HEK293 (cell line): ENCODE measurements at regions not wholly inside any gene's neighbourhood (a gene's known extent, or its start where the extent isn't known, plus 50 kb on each side); places are given as distances from the start of the nearest gene placed in this dataset.

Experiments
- CTCF ChIA-PET: fragments of 350-600 bp; formaldehyde crosslinking; extraction: SDS; loops from one replicate; lab custom pipeline; 2021; ENCODE audit warnings: antibody characterized with exemption; lab: Yijun Ruan, JAX
- POLR2A ChIA-PET: fragments of 300-600 bp; formaldehyde crosslinking; extraction: SDS; loops from one replicate; lab custom pipeline; 2020; ENCODE audit warnings: antibody characterized with exemption, inconsistent platforms; lab: Yijun Ruan, JAX
- H3K27ac ChIP-seq: fragments of 200-500 bp; sonication (Bioruptor generic); 2 replicates; pipeline ENCODE4 v1.5.1; 2014; ENCODE audit warnings: low read depth, low read length, control low read depth, inconsistent platforms; ENCODE audit errors: extremely low read depth
- H3K36me3 ChIP-seq, 2 experiments: fragments of 200-500 bp in 1 of 2; sonication (Bioruptor generic) in 1 of 2; 1 replicate in 1 of 2; 2 replicates in 1 of 2; pipeline ENCODE4 v1.5.1; 2014 to 2017; ENCODE audit warnings: inconsistent platforms in 2 of 2, low read length in 2 of 2; ENCODE audit not compliant: control insufficient read depth in 2 of 2, insufficient read depth in 1 of 2
- H3K4me1 ChIP-seq: fragments of 200-500 bp; sonication (Bioruptor generic); 2 replicates; pipeline ENCODE4 v1.5.1; 2014; ENCODE audit warnings: mild to moderate bottlenecking, low read length, inconsistent platforms; ENCODE audit not compliant: control insufficient read depth, insufficient read depth
- H3K4me3 ChIP-seq: 2 replicates; pipeline ENCODE4 v1.5.1; 2011; ENCODE audit warnings: low read depth, mild to moderate bottlenecking, control low read depth, low read length, moderate library complexity
- H3K9me3 ChIP-seq: fragments of 200-500 bp; sonication (Bioruptor generic); 2 replicates; pipeline ENCODE4 v1.5.1; 2014; ENCODE audit warnings: low read depth, low read length, inconsistent platforms; ENCODE audit not compliant: control insufficient read depth, insufficient read depth
- CTCF ChIP-seq: fragments of 450-650 bp; formaldehyde crosslinking; IDR thresholded peaks from 2 replicates; pipeline ENCODE4 v1.5.1; 2016; ENCODE audit warnings: missing biosample characterization, missing genetic modification characterization
- HOXD13 ChIP-seq: sonication (generic); formaldehyde crosslinking; IDR thresholded peaks from 2 replicates; pipeline ENCODE4 v1.8.0; 2022; ENCODE audit warnings: missing genetic modification reagents, borderline replicate concordance
- KLF7 ChIP-seq: fragments of 450-650 bp; formaldehyde crosslinking; IDR thresholded peaks from 2 replicates; pipeline ENCODE4 v1.5.1; 2016; ENCODE audit warnings: missing biosample characterization, missing genetic modification characterization, borderline replicate concordance
- ZBTB48 ChIP-seq: fragments of 450-650 bp; formaldehyde crosslinking; IDR thresholded peaks from 2 replicates; pipeline ENCODE4 v1.5.1; 2016; ENCODE audit warnings: missing biosample characterization, missing genetic modification characterization
- ZBTB6 ChIP-seq: fragments of 450-650 bp; formaldehyde crosslinking; IDR thresholded peaks from 2 replicates; pipeline ENCODE4 v1.5.1; 2017; ENCODE audit warnings: missing biosample characterization, missing genetic modification characterization
- ZNF121 ChIP-seq: fragments of 450-650 bp; formaldehyde crosslinking; IDR thresholded peaks from 2 replicates; pipeline ENCODE4 v1.5.1; 2016; ENCODE audit warnings: missing biosample characterization, missing genetic modification characterization
- ZNF138 ChIP-seq: fragments of 450-650 bp; formaldehyde crosslinking; IDR thresholded peaks from 2 replicates; pipeline ENCODE4 v1.5.1; 2016; ENCODE audit warnings: missing biosample characterization, missing genetic modification characterization, borderline replicate concordance
- ZNF146 ChIP-seq: fragments of 450-650 bp; formaldehyde crosslinking; IDR thresholded peaks from 2 replicates; pipeline ENCODE4 v1.5.1; 2016; ENCODE audit warnings: missing biosample characterization, missing genetic modification characterization
- ZNF169 ChIP-seq: fragments of 450-650 bp; formaldehyde crosslinking; IDR thresholded peaks from 2 replicates; pipeline ENCODE4 v1.5.1; 2016; ENCODE audit warnings: missing biosample characterization, missing genetic modification characterization
- ZNF223 ChIP-seq: fragments of 450-650 bp; formaldehyde crosslinking; IDR thresholded peaks from 2 replicates; pipeline ENCODE4 v1.5.1; 2016; ENCODE audit warnings: missing biosample characterization, missing genetic modification characterization
- ZNF26 ChIP-seq: fragments of 450-650 bp; formaldehyde crosslinking; IDR thresholded peaks from 2 replicates; pipeline ENCODE4 v1.5.1; 2016; ENCODE audit warnings: missing biosample characterization, missing genetic modification characterization
- ZNF280D ChIP-seq: fragments of 450-650 bp; formaldehyde crosslinking; IDR thresholded peaks from 2 replicates; pipeline ENCODE4 v1.5.1; 2016; ENCODE audit warnings: missing biosample characterization, missing genetic modification characterization
- ZNF398 ChIP-seq: fragments of 450-650 bp; formaldehyde crosslinking; IDR thresholded peaks from 2 replicates; pipeline ENCODE4 v1.5.1; 2017; ENCODE audit warnings: missing biosample characterization, missing genetic modification characterization
- ZNF449 ChIP-seq: fragments of 450-650 bp; formaldehyde crosslinking; IDR thresholded peaks from 2 replicates; pipeline ENCODE4 v1.5.1; 2017; ENCODE audit warnings: missing biosample characterization, mild to moderate bottlenecking, missing genetic modification characterization, moderate library complexity
- ZNF571 ChIP-seq: fragments of 450-650 bp; formaldehyde crosslinking; IDR thresholded peaks from 2 replicates; pipeline ENCODE4 v1.5.0; 2017; ENCODE audit warnings: missing biosample characterization, missing genetic modification characterization
- ZNF747 ChIP-seq: fragments of 450-650 bp; formaldehyde crosslinking; IDR thresholded peaks from 2 replicates; pipeline ENCODE4 v1.5.1; 2016; ENCODE audit warnings: missing biosample characterization, missing genetic modification characterization
- ZNF76 ChIP-seq: fragments of 450-650 bp; formaldehyde crosslinking; IDR thresholded peaks from 2 replicates; pipeline ENCODE4; 2016; ENCODE audit warnings: low read depth, missing biosample characterization, missing genetic modification characterization, borderline replicate concordance
- ZSCAN23 ChIP-seq: fragments of 450-650 bp; formaldehyde crosslinking; IDR thresholded peaks from 2 replicates; pipeline ENCODE4 v1.5.1; 2016; ENCODE audit warnings: missing biosample characterization, missing genetic modification characterization
- ZSCAN4 ChIP-seq: fragments of 450-650 bp; formaldehyde crosslinking; IDR thresholded peaks from 2 replicates; pipeline ENCODE4 v1.5.1; 2017; ENCODE audit warnings: missing biosample characterization, missing genetic modification characterization

GRCh38 chr11:25927411-25927953, 404.4 kb upstream of the ANO3 start:
- TF ChIP-seq ZNF747 (no peak), ZNF121 (tag by site-specific recombination) (no peak), ZNF26 (no peak), ZBTB48 (no peak), ZSCAN23 (tag by site-specific recombination) (no peak), ZSCAN4 (tag by site-specific recombination) (no peak), KLF7 (tag by site-specific recombination) (no peak), ZNF571 (tag by site-specific recombination) (no peak), ZNF169 (tag by site-specific recombination) (no peak), ZNF223 (tag by site-specific recombination) (no peak), HOXD13 (CRISPR knock-in tag) (no peak)
- POLR2A ChIA-PET, result no interaction called here
- Histone ChIP-seq H3K9me3 (no peaks in the 10 kb centered on the region), H3K27ac (no peak overlapping the region), H3K4me1 (no peaks in the 10 kb centered on the region), H3K36me3 (no peaks in the 10 kb centered on the region), H3K4me3 (no peak overlapping the region)
- CTCF ChIA-PET, result no interaction called here

- H3K36me3 ChIP-seq, result no peaks in the 10 kb centered on the region
- H3K9me3 ChIP-seq, result no peaks in the 10 kb centered on the region
- H3K27ac ChIP-seq, result no peak overlapping the region
- TF ChIP-seq ZBTB6, result no peak
- TF ChIP-seq ZNF449 (tag by site-specific recombination), result no peak
- TF ChIP-seq ZNF280D, result no peak
- no peak for TF ChIP-seq CTCF
- no peak for TF ChIP-seq ZNF76 (tag by site-specific recombination)
- no peak for TF ChIP-seq ZNF146 (tag by site-specific recombination)
- TF ChIP-seq ZNF138 (tag by site-specific recombination), result no peak
- no peak for TF ChIP-seq ZNF398 (tag by site-specific recombination)
- TF ChIP-seq, all 188 proteins: peak for 0
- Histone ChIP-seq H3K4me1 (no peaks in the 10 kb centered on the region), H3K4me3 (no peak overlapping the region)
- CTCF ChIA-PET, result no interaction called here
- POLR2A ChIA-PET, result no interaction called here
Observed at GRCh38 chr11:25928076-25928475, 403.9 kb upstream of the ANO3 start.
